GM12878 (cell line): ENCODE measurements at regions not wholly inside any gene's neighbourhood (a gene's known extent, or its start where the extent isn't known, plus 50 kb on each side); places are given as distances from the start of the nearest gene placed in this dataset.

Experiments used
- ATAC-seq: fragments of 200-7000 bp; cut with Tn5 transposase; 3 replicates; pipeline ENCODE4 v1.9.1; 2020; ENCODE audit warnings: mild to moderate bottlenecking, moderate library complexity
- BruUV-seq: library from RNA; stranded (reverse); fragments of 400-500 nt; replicated peaks from 2 replicates; lab custom pipeline; 2021; lab: Mats Ljungman, UMichigan
- CTCF ChIA-PET: fragments of 300-600 bp; sonication (Branson Sonifier 250); formaldehyde crosslinking; extraction: SDS; loops from one replicate; lab custom pipeline; 2021; ENCODE audit warnings: inconsistent platforms; lab: Yijun Ruan, JAX
- POLR2A ChIA-PET: fragments of 350-600 bp; formaldehyde crosslinking; extraction: SDS; loops from one replicate; lab custom pipeline; 2021; ENCODE audit warnings: inconsistent platforms; lab: Charles Lee
- RAD21 ChIA-PET: fragments of 300-600 bp; sonication (Branson Sonifier 250); formaldehyde crosslinking; loops from one replicate; lab custom pipeline; 2023; ENCODE audit warnings: antibody characterized with exemption; ENCODE audit not compliant: unreplicated experiment; lab: Charles Lee
- SMC1A ChIA-PET: fragments of 300-600 bp; sonication (Branson Sonifier 250); formaldehyde crosslinking; loops from one replicate; lab custom pipeline; 2023; ENCODE audit not compliant: unreplicated experiment, uncharacterized antibody; lab: Charles Lee
- DNase-seq: peaks from one replicate; pipeline ENCODE4 v3.0.0-alpha.2; 2011; ENCODE audit warnings: low read depth, low spot score
- FAIRE-seq: peaks from 3 replicates; lab custom pipeline; 2011; peaks lifted over from hg19 to GRCh38; lab: Jason Lieb, UNC
- H2AFZ ChIP-seq: 2 replicates; pipeline ENCODE4 v1.6.0; 2011; ENCODE audit warnings: low read depth, low read length, control low read depth; ENCODE audit not compliant: control insufficient read depth
- H3K27ac ChIP-seq: 2 replicates; pipeline ENCODE4 v1.5.1; 2011; ENCODE audit warnings: control low read depth; ENCODE audit not compliant: control insufficient read depth, insufficient read depth
- H3K27me3 ChIP-seq, 2 experiments: replicated peaks in 1 of 2; 2 replicates each; pipeline versions ENCODE4 v1.6.0 to v1.6.1; 2011; ENCODE audit warnings: low read length in 1 of 2; ENCODE audit not compliant: control insufficient read depth in 2 of 2, insufficient read depth in 2 of 2
- H3K36me3 ChIP-seq, 2 experiments: 2 replicates each; pipeline ENCODE4 v1.5.1; 2011; ENCODE audit warnings: low read length in 1 of 2; ENCODE audit not compliant: control insufficient read depth in 2 of 2, insufficient read depth in 2 of 2
- H3K4me1 ChIP-seq: 2 replicates; pipeline ENCODE4 v1.6.1; 2011; ENCODE audit warnings: mild to moderate bottlenecking, low read length, moderate library complexity, mixed read lengths; ENCODE audit not compliant: control insufficient read depth, insufficient read depth
- H3K4me2 ChIP-seq: 2 replicates; pipeline ENCODE4 v1.6.0; 2011; ENCODE audit warnings: control low read depth; ENCODE audit not compliant: control insufficient read depth, insufficient read depth
- H3K4me3 ChIP-seq: fragments of 200-600 bp; sonication (generic); 2 replicates; pipeline ENCODE4 v1.5.1; 2016
- H3K79me2 ChIP-seq: 2 replicates; pipeline ENCODE4 v1.6.0; 2011; ENCODE audit warnings: low read length; ENCODE audit not compliant: control insufficient read depth, insufficient read depth
- H3K9ac ChIP-seq: 2 replicates; pipeline ENCODE4 v1.8.0; 2011; ENCODE audit warnings: low read length, control low read depth, mixed read lengths; ENCODE audit not compliant: control insufficient read depth, insufficient read depth
- H3K9me3 ChIP-seq: replicated peaks from 3 replicates; pipeline ENCODE4 v1.5.1; 2011; ENCODE audit warnings: mild to moderate bottlenecking, low read length; ENCODE audit not compliant: control insufficient read depth, insufficient read depth
- H4K20me1 ChIP-seq: 2 replicates; pipeline ENCODE4 v1.6.0; 2011; ENCODE audit not compliant: control insufficient read depth, insufficient read depth
- CBFB ChIP-seq: IDR thresholded peaks from 2 replicates; pipeline ENCODE4 v1.6.1; 2016; ENCODE audit warnings: antibody characterized with exemption, low read depth
- CREB1 ChIP-seq: IDR thresholded peaks from 2 replicates; pipeline ENCODE4 v1.6.1; 2012; ENCODE audit warnings: low read depth, mild to moderate bottlenecking, inconsistent platforms
- HDAC6 ChIP-seq: fragments of 200-600 bp; sonication (generic); IDR thresholded peaks from one replicate; pipeline ENCODE4 v1.8.0; 2017; ENCODE audit warnings: antibody characterized with exemption; ENCODE audit not compliant: unreplicated experiment
- IRF4 ChIP-seq: IDR thresholded peaks from 2 replicates; pipeline ENCODE4 v1.6.1; 2011; ENCODE audit warnings: low read depth, low read length
- RELA ChIP-seq: fragments of 450-650 bp; IDR thresholded peaks from 2 replicates; pipeline ENCODE4 v1.8.0; 2014; ENCODE audit warnings: borderline replicate concordance; ENCODE audit not compliant: partially characterized antibody
- WGBS: methylation state at CpG from one replicate; pipeline ENCODE4 v1.1.6; 2016; ENCODE audit warnings: low lambda C conversion rate; ENCODE audit not compliant: insufficient replicate concordance, insufficient coverage; ENCODE audit errors: missing lambda C conversion rate; 5-methylcytosine and 5-hydroxymethylcytosine counted together
- in situ Hi-C: fragments of 300-500 bp; cut with MboI; formaldehyde crosslinking; loops from 9 replicates; pipeline ENCODE4 v1.14.3; 2018; ENCODE audit warnings: mixed read lengths
- intact Hi-C: fragments of 100-400 bp; cut with micrococcal nuclease; formaldehyde crosslinking; loops from one replicate; pipeline ENCODE4 v1.14.2; 2022; ENCODE audit not compliant: unreplicated experiment
- TF ChIP-seq, protein P1 (sequence below): fragments of 450-650 bp; IDR thresholded peaks from 2 replicates; pipeline ENCODE4 v1.6.1; 2018; ENCODE audit warnings: mild to moderate bottlenecking, low read depth, moderate library complexity; ENCODE audit not compliant: partially characterized antibody

DNA sequence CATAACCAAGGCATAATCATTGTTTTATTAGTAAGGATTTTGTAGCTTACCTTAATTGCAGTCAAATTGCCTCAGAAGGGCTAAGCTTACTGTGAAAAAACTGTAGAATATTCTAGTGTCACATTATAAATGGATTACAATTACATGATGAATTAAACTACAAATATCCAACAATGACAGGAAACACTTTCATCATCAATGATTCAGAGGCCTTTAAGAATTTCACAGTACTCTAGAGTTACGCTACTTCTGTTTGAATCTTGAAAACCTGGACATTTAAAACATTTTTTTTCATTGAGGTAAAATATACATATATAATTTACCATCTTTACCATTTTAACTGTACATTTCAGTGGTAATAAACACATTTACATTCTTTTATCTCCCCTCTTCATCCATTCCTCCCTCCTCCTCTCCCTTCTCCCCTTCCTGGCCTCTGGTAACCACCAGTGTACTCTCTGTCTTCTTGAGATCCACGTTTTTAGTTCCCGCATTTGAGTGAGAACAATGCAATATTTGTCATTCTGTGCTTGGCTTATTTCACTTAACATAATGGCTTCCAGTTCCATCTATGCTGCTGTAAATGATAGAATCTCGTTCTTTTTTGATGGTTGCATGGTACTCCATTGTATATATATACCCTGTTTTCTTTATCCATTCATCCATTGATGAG lies 54.7 kb downstream of the GJD2 start:
- Histone ChIP-seq H4K20me1 (no peaks in the 10 kb centered on the region), H3K9ac (no peak overlapping the region), H3K36me3 (no peaks in the 10 kb centered on the region), H3K79me2 (no peaks in the 10 kb centered on the region), H3K4me3 (no peak overlapping the region), H3K4me1 (no peaks in the 10 kb centered on the region), H3K4me2 (no peak overlapping the region), H3K27ac (no peak overlapping the region), H3K27me3 (peaks cover 0 to 2% of the 10 kb centered on the region in 2 experiments; a peak in 1 of 4 replicates), H3K9me3 (no peaks in the 10 kb centered on the region), H2AFZ (no peak overlapping the region)
- WGBS, result 2% methylated on average over 4 of the region's 4 CpGs
- DNase-seq, result no peak
- SMC1A ChIA-PET, result no interaction called here
- FAIRE-seq, result no peak
- POLR2A ChIA-PET, result no interaction called here
- no peak for ATAC-seq
- CTCF ChIA-PET, result interaction anchor here (0.7 kb wide), 1 partner anchor 1326 kb away, joined by 3 read pairs; no protein-coding TSS in a partner anchor
- TF ChIP-seq, protein P1, sequence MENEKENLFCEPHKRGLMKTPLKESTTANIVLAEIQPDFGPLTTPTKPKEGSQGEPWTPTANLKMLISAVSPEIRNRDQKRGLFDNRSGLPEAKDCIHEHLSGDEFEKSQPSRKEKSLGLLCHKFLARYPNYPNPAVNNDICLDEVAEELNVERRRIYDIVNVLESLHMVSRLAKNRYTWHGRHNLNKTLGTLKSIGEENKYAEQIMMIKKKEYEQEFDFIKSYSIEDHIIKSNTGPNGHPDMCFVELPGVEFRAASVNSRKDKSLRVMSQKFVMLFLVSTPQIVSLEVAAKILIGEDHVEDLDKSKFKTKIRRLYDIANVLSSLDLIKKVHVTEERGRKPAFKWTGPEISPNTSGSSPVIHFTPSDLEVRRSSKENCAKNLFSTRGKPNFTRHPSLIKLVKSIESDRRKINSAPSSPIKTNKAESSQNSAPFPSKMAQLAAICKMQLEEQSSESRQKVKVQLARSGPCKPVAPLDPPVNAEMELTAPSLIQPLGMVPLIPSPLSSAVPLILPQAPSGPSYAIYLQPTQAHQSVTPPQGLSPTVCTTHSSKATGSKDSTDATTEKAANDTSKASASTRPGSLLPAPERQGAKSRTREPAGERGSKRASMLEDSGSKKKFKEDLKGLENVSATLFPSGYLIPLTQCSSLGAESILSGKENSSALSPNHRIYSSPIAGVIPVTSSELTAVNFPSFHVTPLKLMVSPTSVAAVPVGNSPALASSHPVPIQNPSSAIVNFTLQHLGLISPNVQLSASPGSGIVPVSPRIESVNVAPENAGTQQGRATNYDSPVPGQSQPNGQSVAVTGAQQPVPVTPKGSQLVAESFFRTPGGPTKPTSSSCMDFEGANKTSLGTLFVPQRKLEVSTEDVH, result no peak
- TF ChIP-seq HDAC6 (no peak), IRF4 (no peak), RELA (no peak), CREB1 (no peak), CBFB (no peak)
- intact Hi-C loops, result no loop called here
- BruUV-seq, result no TSS peak
- RAD21 ChIA-PET, result no interaction called here
- in situ Hi-C loops, result no loop called here
